ENCODE measurements at regions not wholly inside any gene's neighbourhood (a gene's known extent, or its start where the extent isn't known, plus 50 kb on each side); places are given as distances from the start of the nearest gene placed in this dataset.

DNA sequence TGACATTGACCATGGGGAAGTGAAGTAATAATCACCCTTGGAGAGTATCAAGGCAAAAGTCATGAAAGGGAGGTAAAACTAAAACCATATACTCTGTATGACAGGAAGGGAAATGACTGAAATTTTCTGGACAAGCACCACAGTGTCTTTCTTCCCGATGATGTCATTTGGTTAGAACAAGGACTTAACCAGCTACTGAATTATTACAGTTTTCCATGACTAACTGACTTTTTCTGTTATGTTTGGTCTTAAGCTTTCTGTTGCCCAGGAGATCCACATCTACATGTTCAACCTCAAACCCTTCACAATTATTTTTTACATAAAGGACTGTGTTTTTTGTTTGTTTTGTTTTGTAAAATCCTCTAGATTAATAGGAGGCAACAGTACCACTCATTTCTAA lies 191.9 kb upstream of the IL12A start:
- DNase-seq: peak; percentile 35

DNA sequence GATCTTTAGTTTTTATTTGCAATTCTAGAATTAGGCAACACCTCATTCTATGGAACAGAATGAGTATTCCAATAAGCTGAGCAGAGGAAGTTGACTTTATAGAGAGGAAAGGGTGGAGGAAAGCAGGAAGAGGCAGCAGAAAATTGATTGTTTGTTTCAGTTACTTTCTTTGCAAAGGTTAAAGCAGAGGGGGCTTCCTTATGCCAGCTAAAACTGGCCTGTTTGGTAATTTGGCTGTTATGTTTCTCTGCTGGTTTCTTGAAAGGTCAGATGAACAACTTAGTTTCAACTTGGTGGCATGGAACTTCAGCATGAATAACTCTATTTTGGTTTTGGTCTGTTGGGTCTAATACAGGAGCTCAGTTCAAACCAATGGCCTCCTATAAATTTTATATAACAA lies 190.9 kb upstream of the IL12A start:
- DNase-seq: no peak

DNA sequence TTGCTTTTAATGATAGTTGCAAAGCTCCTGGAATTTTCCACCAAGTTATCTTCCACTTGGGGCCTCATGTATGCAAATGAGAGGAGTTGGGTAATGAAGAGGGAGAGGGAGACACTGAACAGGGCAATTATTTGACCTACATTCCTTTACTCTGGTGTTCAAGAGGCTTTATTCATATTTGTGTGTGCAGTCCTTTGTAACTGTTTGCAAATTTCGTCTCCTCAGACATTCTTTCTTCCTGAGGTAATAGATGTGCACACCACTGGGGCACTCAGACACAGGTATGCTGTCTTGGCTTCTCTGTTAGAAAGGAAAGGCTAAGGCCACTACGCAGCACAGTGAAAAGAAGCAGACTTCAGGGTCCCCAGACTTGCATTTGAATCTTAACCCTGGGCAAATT lies 189.7 kb upstream of the IL12A start:
- no peak for DNase-seq

DNA sequence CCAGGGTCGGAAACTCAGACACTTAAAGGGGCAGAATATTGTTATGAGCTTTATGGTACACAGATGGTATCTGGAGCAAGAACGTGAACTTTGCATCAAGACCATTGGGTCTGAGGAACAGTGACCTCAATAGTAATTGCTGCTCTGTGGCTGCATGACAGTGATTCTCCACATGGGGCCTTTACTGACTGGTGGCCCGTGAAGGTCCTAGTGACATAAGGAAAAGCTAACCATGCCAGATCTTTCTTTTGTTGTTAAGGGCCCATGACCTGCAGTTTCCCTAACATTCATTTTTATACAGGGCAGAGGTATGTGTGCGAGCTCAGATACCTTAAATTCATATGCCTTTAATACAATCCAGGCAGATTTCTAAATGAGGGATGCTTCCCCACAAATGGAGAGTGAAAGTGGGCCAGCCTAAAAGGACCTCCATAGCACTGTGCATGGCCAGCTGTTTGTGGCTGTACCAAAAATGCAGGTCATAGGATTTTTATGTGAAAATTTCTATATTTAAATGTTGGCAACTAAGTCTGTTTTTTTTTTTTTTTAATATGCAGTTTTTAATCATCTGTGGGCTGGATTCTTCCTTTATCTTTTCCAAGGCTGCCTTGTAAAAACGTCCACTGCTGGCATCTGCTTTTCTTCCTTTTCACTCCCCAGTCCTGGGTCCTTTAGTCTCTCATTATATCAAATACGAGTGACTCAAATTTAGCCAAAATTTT lies 188.0 kb upstream of the IL12A start:
- no peak for DNase-seq

DNA sequence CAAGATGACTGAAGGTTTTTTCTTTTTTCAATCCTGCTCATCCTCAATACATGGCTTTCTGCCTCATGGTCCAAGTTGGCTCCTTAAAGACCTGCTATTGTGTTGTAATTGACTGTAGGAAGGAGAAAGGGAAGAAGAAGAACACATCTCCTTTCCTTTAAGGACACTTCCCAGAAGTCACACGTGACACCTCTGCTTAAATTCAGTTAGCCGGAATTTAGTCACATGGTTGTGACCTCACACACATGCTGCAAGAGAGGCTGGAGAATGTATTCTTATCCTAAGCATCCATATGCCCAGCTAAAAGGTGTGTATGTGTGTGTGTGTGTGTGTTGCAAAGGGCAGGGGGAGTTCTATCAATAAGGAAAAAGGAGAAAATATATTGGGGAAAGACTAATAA lies 185.8 kb upstream of the IL12A start:
- no peak for DNase-seq

DNA sequence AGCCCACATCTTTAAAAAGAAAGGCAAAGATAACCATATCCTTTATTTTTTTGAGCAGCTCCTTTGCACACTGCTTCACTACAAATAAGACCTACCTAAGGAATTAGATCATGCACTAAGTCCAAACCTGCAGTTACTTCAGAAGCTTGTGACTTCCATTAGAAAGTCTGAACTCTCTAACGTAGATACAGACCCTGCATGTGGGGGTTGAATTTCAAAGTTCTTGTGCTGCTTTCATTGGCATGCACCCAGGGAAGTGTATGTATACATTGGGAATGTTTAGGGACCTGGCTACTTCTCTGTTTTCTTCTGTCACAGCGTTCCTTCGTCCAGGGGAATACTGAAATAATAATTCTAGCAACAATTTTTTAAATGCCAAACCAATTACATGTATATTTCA lies 185.2 kb upstream of the IL12A start:
- DNase-seq: no peak

DNA sequence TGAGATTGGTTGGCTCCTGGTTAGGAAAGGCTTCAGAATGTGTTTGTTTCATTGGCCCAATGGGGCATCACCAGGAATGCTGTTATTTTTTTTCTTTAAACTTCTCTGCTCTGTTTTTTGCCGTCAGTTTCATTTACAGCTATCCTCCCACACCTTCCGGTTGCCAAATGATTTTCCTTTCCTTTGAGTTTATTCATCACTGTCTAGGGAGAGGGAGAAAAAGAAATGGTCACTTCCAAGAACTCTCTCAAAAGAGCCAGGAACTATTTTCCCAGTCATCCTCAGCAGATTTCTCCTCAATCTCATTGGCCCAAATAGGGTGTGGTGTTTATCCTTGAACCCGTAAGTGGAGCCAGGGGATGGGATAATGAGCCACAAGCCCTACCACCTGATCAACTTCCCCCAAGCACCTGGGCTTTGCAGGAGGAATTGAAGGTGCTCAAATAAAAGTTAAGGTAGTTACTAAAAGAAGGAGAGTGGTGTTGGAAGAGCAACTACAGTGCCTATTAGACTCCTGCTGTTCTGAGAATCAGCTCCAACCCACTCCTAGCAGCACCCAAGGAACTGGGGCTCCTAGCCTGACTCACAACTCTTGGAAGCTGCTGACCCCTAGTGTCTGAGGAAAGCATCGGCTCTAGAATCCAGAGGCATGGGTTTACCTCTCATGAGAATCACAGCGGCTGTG lies 183.8 kb upstream of the IL12A start:
- DNase-seq: peak; percentile 57

DNA sequence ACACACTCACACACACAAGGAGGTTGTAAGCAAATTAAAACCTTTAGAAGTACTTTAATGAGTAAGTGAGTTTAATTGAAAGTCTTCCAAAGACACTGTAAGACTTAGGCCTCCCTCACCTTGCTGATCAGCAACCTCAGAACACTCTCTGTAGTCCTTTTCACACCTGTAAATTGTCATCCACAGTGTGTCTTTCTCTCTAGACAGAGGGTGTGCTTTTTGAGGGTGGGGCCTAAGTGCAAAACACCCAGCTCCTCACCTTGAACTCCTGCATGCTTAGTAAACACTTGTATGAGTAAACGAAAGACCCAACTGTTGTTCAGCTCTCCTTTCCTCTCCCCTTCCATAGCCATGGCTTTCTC lies 183.2 kb upstream of the IL12A start:
- no peak for DNase-seq

DNA sequence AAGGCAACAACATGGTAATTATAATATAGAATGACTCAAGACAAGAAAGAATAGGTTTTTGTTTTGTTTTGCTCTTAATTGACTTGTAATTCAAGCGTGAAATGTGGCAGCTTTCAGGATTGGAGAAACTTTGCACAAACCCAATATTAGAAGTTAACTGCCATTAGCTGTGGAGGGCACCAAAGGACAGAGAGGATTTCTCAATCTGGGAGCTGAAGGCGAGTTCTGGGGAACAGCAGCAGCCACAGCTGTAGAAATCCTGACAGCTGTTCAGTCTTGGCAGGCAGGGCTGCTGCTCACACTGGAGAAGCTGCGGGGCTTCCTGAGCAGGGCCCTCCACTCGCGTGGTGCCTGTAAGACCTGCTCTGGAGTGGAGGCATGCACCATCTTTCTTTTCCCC lies 182.2 kb upstream of the IL12A start:
- DNase-seq: peak; percentile 25

DNA sequence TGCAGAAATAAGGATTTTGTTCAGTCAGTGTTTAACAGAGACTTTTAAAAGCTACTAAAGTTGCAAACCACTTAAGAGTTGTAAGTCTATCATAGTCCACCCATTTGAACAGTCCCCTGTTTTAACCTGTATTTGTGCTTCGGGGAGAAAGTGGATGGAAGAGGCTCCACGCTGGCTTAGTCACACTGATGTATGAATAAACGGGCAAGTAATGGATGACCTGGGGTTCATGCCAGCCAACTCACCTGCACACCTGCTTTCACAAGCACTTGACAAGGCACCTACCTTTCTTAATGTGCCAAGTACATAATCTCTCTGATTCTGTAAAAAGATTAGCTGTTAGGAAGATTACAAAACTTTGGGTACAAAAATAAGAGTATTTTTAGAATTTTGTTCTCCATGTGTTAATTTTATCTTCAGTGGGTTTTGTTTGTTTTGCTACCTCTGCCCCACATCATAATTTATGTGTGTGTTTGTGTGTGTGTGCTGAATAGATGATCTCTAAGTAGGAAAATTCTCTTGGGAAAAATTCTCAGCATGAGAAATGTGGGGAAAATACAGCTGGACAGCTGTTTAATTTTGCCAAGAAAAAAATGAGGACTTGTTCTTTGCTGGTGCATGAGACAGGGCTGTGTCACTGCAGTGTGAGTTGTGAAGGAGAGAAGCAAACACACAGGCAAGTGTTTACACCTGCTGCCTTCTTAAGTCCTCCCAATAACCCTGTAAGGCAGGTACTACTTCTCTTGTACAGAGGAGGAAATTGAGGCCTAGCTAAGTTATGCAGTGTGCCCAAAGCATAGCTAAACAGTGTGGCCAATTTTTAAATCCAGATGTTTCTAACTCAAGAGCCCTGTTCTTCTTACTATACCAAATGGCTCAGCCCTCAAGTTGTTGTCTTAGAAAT lies 181.2 kb upstream of the IL12A start:
- DNase-seq: no peak

DNA sequence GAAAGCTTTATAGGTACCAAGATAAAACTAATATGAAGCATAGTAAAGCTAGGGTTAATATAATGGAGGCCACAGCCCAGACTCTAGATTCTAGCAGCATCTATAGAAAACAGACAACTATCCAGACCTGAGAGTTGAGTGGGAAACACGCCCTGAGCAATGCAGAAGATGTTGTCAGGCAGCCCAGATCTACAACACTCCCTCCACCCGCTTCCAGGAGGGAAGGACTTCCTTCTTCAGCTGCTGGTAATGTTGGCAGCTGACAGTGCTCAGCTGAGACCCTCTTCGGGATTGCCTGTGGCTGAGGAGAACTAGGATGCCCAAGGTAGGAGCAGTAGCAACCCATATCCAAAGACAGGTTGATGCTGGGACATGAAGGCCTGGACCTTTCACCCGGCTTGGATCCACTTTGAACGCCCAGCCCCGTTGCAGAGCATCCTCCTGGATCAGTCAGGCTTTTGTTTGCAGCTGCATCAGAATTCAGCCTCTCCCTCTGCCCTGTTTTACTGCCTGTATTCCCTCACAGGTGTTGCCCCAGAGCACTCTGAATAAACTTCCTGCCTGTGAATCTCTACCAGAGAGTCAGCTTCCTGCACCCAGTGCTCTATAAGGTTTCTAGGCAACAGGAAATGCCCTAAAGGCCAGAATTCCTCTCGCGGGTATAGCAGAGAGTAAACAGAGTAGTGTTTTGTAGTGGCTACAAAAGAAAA lies 174.7 kb upstream of the IL12A start:
- DNase-seq: no peak

DNA sequence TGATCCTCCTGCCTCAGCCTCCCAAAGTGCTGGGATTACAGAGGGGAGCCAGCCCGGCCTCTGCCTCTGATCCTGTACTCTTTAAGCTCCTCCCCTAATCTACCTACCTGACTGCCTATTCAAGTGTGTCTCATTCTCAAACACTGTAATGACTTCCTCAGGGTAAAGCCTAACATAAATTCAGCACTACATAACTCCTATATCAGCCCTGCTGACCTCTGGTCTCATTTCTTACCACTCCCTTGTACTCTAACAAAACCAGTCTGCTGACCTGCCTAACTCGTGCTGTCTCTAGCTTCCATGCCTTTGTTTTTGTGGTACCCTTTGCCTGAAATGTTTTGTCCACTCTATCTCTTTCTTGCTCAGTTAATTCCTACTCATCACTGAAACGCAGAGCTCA lies 172.1 kb upstream of the IL12A start:
- DNase-seq: no peak

DNA sequence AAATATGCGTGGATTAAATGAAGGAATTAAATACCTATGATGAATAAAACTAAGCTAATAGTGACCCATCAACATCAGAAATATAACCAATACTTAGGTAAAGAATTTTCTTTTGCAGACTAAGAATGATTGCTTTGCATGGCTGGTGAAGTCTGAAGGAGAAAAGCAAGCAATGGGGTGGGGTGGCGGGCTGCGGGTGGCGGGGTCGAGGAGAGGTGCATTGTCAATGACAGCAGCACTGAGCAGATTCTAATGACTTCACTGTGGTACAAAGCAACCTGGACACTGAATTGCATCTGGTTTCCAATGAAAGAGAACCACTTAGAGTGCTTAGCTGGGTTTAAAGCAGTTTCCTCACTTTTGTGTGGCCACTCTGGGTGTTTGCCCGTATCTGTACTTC lies 171.5 kb upstream of the IL12A start:
- DNase-seq: no peak

DNA sequence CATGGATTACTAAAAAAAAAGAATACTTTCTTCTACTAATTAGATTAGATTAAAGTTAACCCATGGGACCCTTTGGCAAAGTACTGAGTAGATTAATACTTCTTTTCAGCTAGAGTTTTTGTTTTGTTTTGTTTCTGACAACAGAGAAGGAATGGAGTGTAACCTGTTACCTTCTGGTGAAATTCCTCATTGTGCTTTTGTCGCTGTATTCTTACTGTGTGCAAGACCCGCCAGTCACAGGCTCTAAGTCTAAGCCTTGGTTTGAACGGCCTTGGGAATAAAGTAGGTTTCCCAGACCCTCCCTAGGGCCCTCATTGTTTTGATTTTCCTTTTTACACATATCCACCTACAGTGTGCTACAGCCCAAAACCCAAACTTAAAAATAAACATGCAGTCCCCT lies 171.1 kb upstream of the IL12A start:
- DNase-seq: no peak

DNA sequence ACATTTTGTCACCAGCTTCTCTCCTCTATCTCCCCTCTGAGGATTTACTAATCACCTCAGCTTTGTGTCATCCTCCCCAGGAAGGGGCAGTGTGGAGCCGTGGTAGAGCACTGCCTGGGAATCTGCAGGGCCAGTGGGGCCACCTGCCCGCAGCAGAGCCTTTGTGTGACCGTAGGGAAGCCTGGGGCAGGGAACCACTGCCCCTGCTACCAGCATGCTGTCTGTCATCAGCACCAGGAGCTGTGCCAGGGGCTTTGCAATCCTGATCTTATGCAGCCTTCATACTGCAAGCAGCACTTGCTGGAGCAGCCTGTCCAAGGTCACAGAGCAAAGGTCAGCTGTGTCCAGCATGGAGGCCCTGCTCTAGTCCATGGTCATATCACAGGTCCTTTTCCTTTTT lies 170.2 kb upstream of the IL12A start:
- DNase-seq: no peak

DNA sequence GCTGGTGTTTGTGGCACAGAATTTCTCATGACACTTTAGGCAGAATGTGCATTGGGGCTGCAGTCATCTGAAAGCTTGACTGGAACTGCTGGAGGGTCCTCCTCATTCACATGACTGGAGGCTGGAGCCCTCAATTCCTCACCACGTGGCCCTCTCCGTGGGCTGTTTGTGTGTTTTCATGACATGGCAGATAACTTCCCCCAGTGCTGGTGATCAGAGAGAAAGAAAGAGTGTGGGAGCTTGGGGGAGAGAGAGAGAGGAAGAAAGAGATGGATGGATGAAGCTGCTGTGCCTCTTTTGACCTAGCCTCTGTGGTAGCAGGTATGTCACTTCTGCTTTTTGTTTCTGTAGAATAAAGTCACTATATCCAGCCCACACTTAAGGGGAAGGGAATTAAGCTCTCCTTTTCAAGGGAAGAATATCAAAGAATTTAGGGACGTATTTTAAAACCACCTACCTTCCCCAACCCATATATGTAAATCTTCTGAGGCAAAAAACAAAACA lies 169.6 kb upstream of the IL12A start:
- no peak for DNase-seq

DNA sequence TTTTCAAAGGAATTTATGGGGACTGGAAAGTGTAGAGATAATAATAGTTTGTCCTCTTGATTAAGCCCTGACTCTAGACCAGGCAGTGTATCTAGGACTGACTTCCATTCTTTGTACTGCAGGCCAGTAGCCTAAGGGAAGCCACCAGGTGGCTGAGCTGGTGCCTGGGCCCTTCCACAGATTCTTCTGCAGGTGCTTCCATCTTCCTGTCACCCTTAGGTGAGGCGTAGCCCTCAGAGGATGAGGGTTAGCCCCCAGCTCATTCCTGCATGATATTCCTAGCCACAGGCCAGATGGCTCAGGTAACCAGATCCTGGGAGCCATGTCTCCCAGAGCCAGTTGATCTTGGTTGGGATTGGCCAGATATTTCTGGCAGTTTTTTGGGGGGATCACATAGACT lies 169.0 kb upstream of the IL12A start:
- DNase-seq: no peak

DNA sequence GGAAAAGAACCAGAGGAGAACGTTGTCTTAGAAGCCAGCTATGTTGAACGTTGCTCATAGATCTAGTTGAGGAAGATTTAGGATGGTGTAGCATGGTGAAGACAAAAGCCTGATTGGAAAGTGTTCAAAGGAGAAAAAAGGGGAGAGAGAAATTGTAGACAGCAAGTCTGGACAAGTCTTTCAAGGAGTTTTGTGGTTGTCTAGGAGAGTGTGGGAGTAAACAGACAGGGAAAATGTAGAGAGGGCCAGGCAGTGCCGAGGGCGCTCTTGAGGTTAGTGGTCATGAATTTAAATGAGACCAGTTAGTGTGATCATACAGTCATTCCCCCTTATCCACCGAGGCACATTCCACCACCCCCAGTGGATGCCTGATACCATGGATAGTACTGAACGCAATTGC lies 167.5 kb upstream of the IL12A start:
- no peak for DNase-seq

DNA sequence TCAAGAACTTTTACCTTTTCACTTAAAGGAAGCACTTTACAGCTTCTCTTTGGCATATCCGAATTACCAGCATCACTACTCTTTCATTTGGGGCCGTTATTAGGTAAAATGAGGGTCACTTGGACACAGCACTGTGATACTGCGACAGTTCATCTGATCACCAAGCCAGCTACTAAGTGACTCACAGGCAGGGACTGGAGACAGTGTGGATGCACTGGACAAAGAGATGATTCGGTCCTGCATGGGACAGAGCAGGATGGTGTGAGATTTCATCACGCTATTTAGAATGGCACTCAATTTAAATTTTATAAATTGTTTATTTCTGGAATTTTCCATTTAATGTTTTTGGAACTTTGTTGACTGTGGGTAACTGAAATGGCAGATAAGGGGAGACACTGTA lies 166.9 kb upstream of the IL12A start:
- no peak for DNase-seq

DNA sequence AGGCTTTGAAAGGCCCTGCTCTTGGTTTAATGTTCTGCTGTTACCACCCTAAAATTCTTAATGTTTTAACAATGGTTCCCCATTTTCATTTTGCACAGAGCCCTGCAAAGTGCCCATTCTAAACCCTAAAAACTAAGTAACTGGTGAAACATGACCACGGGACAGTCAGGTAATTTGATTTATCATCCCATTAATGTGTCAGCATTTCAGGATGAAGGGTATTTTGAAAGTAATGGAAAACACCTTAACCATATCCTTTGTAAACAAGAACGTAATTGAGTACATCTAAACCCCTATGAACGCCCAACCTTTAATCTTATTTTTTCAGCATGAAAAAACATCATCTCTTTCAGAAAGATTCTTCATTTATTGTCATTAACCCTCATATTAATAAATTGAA lies 164.9 kb upstream of the IL12A start:
- DNase-seq: no peak

DNA sequence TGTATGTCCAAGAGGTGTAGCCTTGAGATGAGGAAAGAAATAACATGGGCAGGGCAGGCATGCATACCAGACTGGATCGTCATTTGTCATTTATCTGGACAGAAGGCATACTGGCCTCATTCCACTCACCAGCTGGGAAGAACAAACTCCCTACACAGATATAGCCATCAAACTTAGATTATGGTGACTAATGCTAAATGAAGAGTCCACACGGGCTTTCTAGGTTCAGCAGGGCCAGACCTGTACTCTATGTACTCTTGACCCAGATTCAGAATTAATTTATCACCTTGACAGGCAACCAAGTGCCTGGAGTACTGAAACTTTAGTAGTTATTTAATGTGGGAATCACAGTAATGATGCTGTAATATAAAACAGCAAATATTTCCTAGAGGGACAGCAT lies 164.3 kb upstream of the IL12A start:
- DNase-seq: no peak

DNA sequence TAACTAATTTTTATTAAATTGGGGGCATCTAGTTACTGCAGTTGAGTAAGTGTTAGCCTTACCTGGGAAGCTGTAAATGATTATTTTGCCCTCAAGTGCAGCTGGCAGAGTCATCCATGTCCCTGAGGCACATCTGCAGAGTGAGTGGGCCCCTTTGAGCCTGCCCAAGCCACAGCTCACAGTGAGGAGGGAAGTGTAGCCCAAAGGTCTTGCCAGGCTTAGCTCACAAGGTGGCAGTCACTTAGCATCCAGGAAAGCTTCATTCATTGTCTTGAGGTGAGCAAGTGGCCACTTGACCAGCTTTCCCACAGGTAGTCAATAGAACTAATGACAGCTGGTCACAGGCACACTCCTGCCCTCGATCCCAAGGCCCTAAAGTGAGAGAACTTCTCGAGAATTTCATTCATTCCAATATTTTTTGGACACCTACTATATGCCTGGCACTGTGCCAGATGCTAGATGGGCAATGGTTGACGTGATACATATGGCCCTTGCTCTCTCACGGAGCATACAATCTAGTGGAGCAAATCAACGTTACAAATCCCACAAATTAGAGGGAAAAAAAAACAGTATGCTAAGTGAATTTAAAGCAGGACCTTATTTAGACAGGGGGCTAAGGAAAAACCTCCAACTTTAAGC lies 163.3 kb upstream of the IL12A start:
- no peak for DNase-seq

Measured in skin of body (tissue), 1 donor.